ENCODE measurements at regions not wholly inside any gene's neighbourhood (a gene's known extent, or its start where the extent isn't known, plus 50 kb on each side); places are given as distances from the start of the nearest gene placed in this dataset.
A peak's percentile ranks its signal among the peaks of the same experiment; 100 is the strongest.
"Not testable (repeated sequence)": the region's sequence is repeated elsewhere in the genome, so short reads cannot be mapped to it uniquely, and the experiment has no call there.

DNA sequence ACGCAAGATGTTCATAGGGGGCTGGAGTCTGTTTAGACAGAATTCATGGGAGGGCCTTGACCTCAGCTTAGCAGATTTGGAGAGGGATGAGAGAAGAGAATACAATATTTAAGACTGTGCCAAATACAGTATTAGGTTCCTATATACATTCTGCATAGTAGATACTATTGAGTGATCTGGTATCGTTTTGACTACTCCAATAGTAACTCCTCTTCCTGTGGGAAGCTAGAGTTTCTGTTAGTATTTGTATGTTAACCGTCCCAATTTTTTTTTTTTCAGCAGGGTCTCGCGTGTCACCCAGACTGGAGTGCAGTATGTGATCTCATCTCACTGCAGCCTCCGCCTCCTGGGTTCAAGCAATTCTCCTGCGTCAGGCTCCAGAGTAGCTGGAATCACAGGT, 65.2 kb upstream of the FAM153A start:
- H3K4me1 ChIP-seq (ENCODE audit: control insufficient read depth in 2 of 3, insufficient read depth in 2 of 3, low read depth in 1 of 3, low read length in 3 of 3); H3K27me3 ChIP-seq (ENCODE audit: control insufficient read depth, insufficient read depth, low read length); H3K9me3 ChIP-seq (ENCODE audit: control insufficient read depth in 2 of 3, insufficient read depth in 1 of 3, low read length in 3 of 3); H3K36me3 ChIP-seq (ENCODE audit: control insufficient read depth in 2 of 3, insufficient read depth in 3 of 3, low read length in 3 of 3); H3K27ac ChIP-seq (ENCODE audit: low read depth in 2 of 2, low read length in 2 of 2); intact Hi-C loops (cut with DNase I); H3K9ac ChIP-seq (ENCODE audit: low read length in 3 of 3); H3K4me3 ChIP-seq (ENCODE audit: low read length in 3 of 3); DNase-seq; FAIRE-seq: not testable (repeated sequence)

DNA sequence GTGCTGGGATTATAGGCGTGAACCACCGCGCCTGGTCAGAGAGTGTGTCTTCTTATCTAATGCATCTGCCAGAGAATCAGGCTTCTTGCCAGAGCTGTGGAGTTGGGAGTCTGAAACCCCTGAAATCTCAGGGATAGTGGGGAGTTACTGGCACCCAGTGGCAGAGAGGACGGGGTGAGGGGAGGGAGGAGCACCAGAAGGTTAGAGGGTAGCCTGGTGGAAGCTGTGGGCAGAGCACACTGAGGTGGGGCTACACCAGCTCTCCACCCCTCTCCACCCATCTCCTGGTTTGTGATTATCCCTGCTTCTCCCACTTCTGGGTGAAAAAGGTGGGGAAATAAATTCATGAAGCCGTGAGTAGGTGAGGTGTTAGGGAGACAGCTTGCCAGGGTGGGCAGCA, 63.9 kb upstream of the FAM153A start:
- FAIRE-seq; H3K9ac ChIP-seq (ENCODE audit: low read length in 3 of 3); H3K4me1 ChIP-seq (ENCODE audit: control insufficient read depth in 2 of 3, insufficient read depth in 2 of 3, low read depth in 1 of 3, low read length in 3 of 3); H3K27ac ChIP-seq (ENCODE audit: low read depth in 2 of 2, low read length in 2 of 2); H3K9me3 ChIP-seq (ENCODE audit: control insufficient read depth in 2 of 3, insufficient read depth in 1 of 3, low read length in 3 of 3); H3K36me3 ChIP-seq (ENCODE audit: control insufficient read depth in 2 of 3, insufficient read depth in 3 of 3, low read length in 3 of 3); H3K27me3 ChIP-seq (ENCODE audit: control insufficient read depth, insufficient read depth, low read length); intact Hi-C loops (cut with DNase I); H3K4me3 ChIP-seq (ENCODE audit: low read length in 3 of 3): not testable (repeated sequence)
- peak in 2 of 5 donors; percentile 0 to 15 for DNase-seq

DNA sequence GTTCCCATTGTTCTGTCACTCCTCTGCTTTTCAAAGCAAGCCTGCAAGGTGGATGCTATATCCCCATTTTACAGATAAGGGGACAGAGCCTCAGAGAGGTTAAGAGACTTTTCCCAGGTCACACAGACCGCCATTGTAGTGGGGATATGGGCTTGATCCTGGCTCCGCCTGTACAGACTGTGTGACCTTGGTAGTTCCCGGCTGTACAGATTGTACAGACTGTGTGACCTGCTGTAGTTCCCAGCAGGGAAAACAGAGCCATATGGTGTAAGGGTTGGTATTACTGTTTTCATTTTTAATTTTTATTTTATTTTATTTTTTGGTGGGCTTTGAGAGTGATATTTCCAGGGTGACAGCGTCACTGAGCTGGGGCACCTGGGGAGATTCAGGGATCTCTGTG, 63.2 kb upstream of the FAM153A start:
- H3K4me1 ChIP-seq (ENCODE audit: control insufficient read depth in 2 of 3, insufficient read depth in 2 of 3, low read depth in 1 of 3, low read length in 3 of 3); H3K9ac ChIP-seq (ENCODE audit: low read length in 3 of 3); H3K9me3 ChIP-seq (ENCODE audit: control insufficient read depth in 2 of 3, insufficient read depth in 1 of 3, low read length in 3 of 3); H3K36me3 ChIP-seq (ENCODE audit: control insufficient read depth in 2 of 3, insufficient read depth in 3 of 3, low read length in 3 of 3); DNase-seq; FAIRE-seq; intact Hi-C loops (cut with DNase I); H3K4me3 ChIP-seq (ENCODE audit: low read length in 3 of 3); H3K27me3 ChIP-seq (ENCODE audit: control insufficient read depth, insufficient read depth, low read length); H3K27ac ChIP-seq (ENCODE audit: low read depth in 2 of 2, low read length in 2 of 2): not testable (repeated sequence)

DNA sequence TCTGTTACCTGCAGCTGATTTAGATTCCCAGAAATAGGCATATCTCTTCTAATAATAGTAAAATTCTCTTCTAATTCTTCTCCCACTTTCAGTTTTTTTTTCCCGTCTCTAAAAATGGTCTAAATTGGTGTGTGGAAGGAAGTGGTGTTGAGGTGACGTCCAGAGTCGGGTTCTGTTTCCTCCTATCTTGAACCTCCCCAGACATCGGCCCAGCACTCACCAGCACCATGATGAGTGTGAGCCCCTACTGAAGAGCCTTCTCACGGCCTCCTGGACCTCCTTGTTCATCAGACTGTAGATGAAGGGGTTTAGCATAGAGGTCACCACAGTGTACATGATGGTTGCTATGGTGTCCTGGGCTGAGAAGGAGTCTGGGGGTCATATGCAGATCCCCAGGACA, 53.5 kb upstream of the FAM153A start:
- H3K36me3 ChIP-seq (ENCODE audit: control insufficient read depth in 2 of 3, insufficient read depth in 3 of 3, low read length in 3 of 3); H3K27me3 ChIP-seq (ENCODE audit: control insufficient read depth, insufficient read depth, low read length); H3K27ac ChIP-seq (ENCODE audit: low read depth in 2 of 2, low read length in 2 of 2); H3K4me3 ChIP-seq (ENCODE audit: low read length in 3 of 3); H3K4me1 ChIP-seq (ENCODE audit: control insufficient read depth in 2 of 3, insufficient read depth in 2 of 3, low read depth in 1 of 3, low read length in 3 of 3); intact Hi-C loops (cut with DNase I); H3K9ac ChIP-seq (ENCODE audit: low read length in 3 of 3); DNase-seq; FAIRE-seq; H3K9me3 ChIP-seq (ENCODE audit: control insufficient read depth in 2 of 3, insufficient read depth in 1 of 3, low read length in 3 of 3): not testable (repeated sequence)

All from kidney (tissue), 10 donors.